ENCODE measurements at regions not wholly inside any gene's neighbourhood (a gene's known extent, or its start where the extent isn't known, plus 50 kb on each side); places are given as distances from the start of the nearest gene placed in this dataset.
"Not testable (repeated sequence)": the region's sequence is repeated elsewhere in the genome, so short reads cannot be mapped to it uniquely, and the experiment has no call there.

DNA sequence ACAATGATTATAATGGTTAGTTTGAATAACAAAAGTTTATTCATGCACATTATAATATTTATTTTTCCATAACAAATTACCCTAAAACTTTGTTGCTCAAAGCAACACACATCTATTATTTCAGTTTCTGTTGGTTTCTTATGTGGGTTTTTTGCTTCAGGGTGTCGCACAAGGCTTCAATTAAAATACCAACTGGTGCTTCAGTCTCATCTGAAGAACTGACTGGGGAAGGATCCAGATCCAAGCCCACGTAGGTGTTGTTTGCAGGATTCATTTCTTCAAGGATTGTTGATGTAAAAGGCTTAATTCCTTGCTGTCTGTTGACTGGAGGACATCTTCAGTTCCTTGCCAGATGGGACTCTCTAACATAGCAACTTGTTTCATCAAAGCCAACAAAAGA is 747.2 kb upstream of the PCDH20 start:
- Histone ChIP-seq H3K36me3 (no peaks in the 10 kb centered on the region), H3K4me1 (no peaks in the 10 kb centered on the region), H3K27ac (no peak overlapping the region), H3K9me3 (peaks cover 0 to 5% (median 0%) of the 10 kb centered on the region in 3 donors), H3K27me3 (no peaks in the 10 kb centered on the region), H3K4me3 (no peak overlapping the region)
- WGBS, 2 donors (ENCODE audit: low coverage in 1 of 2) = 43 to 93% methylated on average over 1 to 2 of the region's 2 CpGs
- TF ChIP-seq EP300 (IDR thresholded peaks at IDR 0.05) (no peak), POLR2AphosphoS5 (IDR thresholded peaks at IDR 0.05) (no peak), POLR2A (IDR thresholded peaks at IDR 0.05) (no peak)
- TF ChIP-seq, protein P1, sequence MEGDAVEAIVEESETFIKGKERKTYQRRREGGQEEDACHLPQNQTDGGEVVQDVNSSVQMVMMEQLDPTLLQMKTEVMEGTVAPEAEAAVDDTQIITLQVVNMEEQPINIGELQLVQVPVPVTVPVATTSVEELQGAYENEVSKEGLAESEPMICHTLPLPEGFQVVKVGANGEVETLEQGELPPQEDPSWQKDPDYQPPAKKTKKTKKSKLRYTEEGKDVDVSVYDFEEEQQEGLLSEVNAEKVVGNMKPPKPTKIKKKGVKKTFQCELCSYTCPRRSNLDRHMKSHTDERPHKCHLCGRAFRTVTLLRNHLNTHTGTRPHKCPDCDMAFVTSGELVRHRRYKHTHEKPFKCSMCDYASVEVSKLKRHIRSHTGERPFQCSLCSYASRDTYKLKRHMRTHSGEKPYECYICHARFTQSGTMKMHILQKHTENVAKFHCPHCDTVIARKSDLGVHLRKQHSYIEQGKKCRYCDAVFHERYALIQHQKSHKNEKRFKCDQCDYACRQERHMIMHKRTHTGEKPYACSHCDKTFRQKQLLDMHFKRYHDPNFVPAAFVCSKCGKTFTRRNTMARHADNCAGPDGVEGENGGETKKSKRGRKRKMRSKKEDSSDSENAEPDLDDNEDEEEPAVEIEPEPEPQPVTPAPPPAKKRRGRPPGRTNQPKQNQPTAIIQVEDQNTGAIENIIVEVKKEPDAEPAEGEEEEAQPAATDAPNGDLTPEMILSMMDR (IDR thresholded peaks at IDR 0.05) = no peak
- ATAC-seq = no peak

DNA sequence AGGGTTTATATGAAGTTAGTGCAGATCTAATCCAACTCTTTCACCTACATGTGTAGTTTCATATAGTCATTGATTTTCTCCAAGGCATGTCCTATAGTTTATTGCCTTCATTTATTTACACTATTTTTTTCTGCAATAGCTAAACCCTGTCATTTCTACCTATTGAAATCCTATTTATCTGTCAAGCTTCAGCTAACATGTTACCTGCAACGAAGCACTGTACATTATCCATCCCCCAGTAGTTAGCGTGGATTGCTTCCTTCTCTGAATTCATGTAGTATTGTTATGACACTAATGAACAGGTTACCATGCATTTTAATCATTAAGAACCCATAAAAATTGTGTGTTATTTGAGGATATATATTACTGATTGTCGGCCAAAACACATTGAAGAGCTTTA is 742.9 kb upstream of the PCDH20 start:
- Histone ChIP-seq H3K4me1 (no peaks in the 10 kb centered on the region), H3K27me3 (no peaks in the 10 kb centered on the region), H3K9me3 (peaks cover 0 to 5% (median 0%) of the 10 kb centered on the region in 3 donors), H3K4me3 (no peak overlapping the region), H3K27ac (no peak overlapping the region), H3K36me3 (no peaks in the 10 kb centered on the region)
- TF ChIP-seq, protein P1 (IDR thresholded peaks at IDR 0.05) = no peak
- TF ChIP-seq POLR2A (IDR thresholded peaks at IDR 0.05) (no peak), EP300 (IDR thresholded peaks at IDR 0.05) (no peak), POLR2AphosphoS5 (IDR thresholded peaks at IDR 0.05) (no peak)
- no peak for ATAC-seq
- WGBS, 2 donors (ENCODE audit: low coverage in 1 of 2) = 85 to 87% methylated on average over 3 of the region's 3 CpGs

DNA sequence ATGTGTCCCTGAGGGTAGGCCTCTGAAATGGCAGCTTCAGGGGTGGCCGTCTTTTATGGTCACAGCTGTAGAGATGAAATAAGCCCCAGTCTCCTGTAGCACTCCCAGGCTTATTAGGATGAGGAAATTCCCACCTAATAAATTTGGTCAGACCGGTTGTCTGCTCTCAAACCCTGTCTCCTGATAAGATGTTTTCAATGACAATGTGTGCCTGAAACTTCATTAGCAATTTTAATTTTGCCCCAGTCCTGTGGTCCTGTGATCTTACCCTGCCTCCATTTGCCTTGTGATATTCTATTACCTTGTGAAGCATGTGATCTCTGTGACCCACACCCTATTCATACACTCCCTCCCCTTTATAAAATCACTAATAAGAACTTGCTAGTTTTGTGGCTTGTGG is 736.1 kb upstream of the PCDH20 start:
- not testable (repeated sequence) for H3K4me3 ChIP-seq, H3K27me3 ChIP-seq, H3K27ac ChIP-seq, H3K4me1 ChIP-seq, ATAC-seq, H3K36me3 ChIP-seq
- peaks cover 0 to 15% (median 0%) of the 10 kb centered on the region in 3 donors for H3K9me3 ChIP-seq
- 86% methylated on average over 1 to 2 of the region's 2 CpGs for WGBS, 2 donors (ENCODE audit: low coverage in 1 of 2)

DNA sequence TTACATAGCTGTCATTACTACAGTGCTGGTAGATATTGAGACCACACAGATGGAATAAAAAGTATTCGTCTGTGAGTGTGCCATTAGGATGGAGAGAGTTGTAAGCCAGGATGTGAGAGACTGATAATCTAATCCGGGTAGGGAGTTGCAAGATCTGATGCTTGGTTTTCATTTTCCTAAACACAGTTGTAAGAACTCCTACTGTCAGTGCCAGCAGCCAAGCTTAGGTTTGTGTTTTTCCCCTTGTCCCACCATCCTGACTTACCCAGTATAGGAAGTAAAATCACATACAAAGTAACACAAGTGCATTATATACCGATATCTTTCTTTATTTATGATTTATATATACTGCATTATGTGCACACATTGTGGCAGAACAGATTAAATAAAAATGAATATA is 726.4 kb upstream of the PCDH20 start:
- no peak overlapping the region for H3K27ac ChIP-seq
- 65 to 72% methylated on average over 3 of the region's 3 CpGs for WGBS, 2 donors (ENCODE audit: low coverage in 1 of 2)
- TF ChIP-seq EP300 (IDR thresholded peaks at IDR 0.05) (no peak), POLR2AphosphoS5 (IDR thresholded peaks at IDR 0.05) (no peak)
- no peaks in the 10 kb centered on the region for H3K27me3 ChIP-seq
- H3K9me3 ChIP-seq = peaks cover 0 to 3% (median 0%) of the 10 kb centered on the region in 3 donors
- no peaks in the 10 kb centered on the region for H3K36me3 ChIP-seq
- ATAC-seq = no peak
- no peaks in the 10 kb centered on the region for H3K4me1 ChIP-seq
- no peak overlapping the region for H3K4me3 ChIP-seq

DNA sequence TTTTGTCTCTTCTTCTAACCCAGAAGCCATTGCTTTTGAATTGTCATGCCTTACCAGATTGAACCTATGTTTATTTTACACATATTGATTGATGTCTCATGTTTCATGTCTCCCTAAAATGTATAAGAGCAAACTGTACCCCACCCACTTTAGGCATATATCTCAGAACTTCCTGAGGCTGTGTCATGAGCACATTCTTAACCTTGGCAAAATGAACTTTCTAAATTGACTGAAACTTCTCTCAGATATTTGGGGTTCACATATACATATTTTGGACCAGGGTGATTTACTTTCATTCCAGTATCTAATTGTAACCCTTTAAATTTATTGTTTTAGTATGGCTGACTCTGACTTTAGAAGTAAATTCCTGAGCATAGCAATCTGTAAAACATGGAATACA is 723.9 kb upstream of the PCDH20 start:
- no peak for ATAC-seq
- Histone ChIP-seq H3K4me1 (no peaks in the 10 kb centered on the region), H3K9me3 (peaks cover 0 to 3% (median 0%) of the 10 kb centered on the region in 3 donors), H3K27me3 (no peaks in the 10 kb centered on the region), H3K4me3 (no peak overlapping the region), H3K27ac (no peak overlapping the region), H3K36me3 (no peaks in the 10 kb centered on the region)
- TF ChIP-seq POLR2AphosphoS5 (IDR thresholded peaks at IDR 0.05) = no peak
- no peak for TF ChIP-seq POLR2A (IDR thresholded peaks at IDR 0.05)
- TF ChIP-seq, protein P1 (IDR thresholded peaks at IDR 0.05) = no peak
- TF ChIP-seq EP300 (IDR thresholded peaks at IDR 0.05) = no peak

DNA sequence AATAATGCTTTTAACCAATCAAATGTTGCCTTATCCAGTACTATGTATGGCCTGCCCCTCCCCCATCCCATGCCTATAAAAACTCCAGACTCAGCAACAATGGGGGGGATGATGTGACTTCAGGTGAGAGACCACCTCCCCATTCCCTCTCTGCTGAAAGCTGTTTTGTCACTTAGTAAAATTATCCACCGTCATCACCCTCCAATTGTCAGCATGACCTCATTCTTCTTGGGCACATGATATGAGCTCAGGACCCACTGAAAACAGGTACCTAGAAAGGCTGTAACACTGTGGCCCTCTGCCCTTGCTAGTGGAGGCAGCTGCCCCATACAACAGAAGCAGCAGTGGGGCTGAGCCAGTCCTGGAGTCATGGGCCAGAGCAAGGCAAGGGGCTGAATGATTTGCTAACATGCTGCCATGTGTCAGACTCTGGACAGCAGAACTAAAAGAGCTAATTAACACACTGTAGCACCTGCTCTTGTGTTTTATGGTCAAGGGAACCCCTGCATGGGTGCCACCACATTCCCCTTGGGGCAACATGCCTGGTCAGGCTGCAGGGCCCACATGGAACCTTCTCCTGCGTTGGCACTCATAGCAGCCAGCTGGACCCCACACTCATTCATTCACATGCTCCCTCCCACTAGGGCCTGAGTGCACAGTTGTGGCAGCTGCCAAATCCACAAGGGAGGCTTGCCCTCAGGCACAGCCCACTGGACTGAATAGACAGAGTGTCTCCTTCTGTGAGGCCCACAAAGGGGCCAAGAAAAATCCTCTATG is 722.2 kb upstream of the PCDH20 start:
- Histone ChIP-seq H3K27me3 (no peaks in the 10 kb centered on the region), H3K4me1 (no peaks in the 10 kb centered on the region), H3K9me3 (peaks cover 0 to 3% (median 0%) of the 10 kb centered on the region in 3 donors), H3K4me3 (no peak overlapping the region), H3K27ac (no peak overlapping the region), H3K36me3 (no peaks in the 10 kb centered on the region)
- no peak for ATAC-seq
- 62 to 100% methylated on average over 1 to 2 of the region's 2 CpGs for WGBS, 2 donors (ENCODE audit: low coverage in 1 of 2)
- TF ChIP-seq EP300 (IDR thresholded peaks at IDR 0.05) = no peak
- no peak for TF ChIP-seq POLR2AphosphoS5 (IDR thresholded peaks at IDR 0.05)
- TF ChIP-seq POLR2A (IDR thresholded peaks at IDR 0.05) = no peak
- TF ChIP-seq, protein P1 (IDR thresholded peaks at IDR 0.05) = no peak

Data from gastroesophageal sphincter (tissue), 4 donors.